Fibroblast of peridontal ligament (primary cell): ENCODE measurements at regions not wholly inside any gene's neighbourhood (a gene's known extent, or its start where the extent isn't known, plus 50 kb on each side); places are given as distances from the start of the nearest gene placed in this dataset.
A peak's percentile ranks its signal among the peaks of the same experiment; 100 is the strongest.

Experiments used
- DNase-seq: peaks from one replicate; pipeline ENCODE4 v3.0.0-alpha.2; 2010; ENCODE audit errors: extremely low read depth

DNA sequence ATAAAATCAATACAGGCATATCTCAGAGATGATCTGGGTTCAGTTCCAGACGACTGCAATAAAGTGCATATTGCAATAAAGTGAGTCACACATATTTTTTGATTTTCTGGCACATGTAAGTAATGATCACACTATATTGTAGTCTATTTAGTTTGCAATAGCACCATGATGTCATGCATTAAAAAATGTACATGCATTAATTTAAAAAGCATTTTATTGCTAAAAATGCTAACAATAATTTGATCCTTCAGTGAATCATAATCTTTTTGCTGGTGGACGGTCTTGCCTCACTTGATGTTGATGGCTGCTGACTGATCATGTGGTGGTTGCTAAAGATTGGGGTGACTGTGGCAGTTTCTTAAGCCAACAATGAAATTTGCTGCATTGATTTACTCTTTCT, 511.1 kb downstream of the OTOL1 start:
- peak; percentile 1 for DNase-seq

DNA sequence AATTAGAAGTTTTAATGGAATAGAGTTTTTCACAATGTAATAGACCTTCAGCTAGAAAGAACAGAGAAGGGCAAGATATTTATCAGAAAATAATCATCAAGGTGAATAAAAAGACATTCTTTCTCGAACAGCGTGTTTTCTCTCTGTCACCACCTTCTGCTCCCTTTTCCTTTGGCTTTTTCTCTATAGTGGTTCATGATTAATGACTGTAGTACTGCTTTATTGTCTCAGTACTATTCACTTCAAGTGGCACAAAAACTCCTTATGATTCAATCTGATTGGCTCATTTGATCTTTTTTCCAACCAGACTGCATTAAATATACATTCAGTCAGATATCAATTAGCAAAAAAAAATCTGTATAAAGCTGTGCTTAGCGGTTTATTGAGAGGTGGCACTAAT, 516.0 kb downstream of the OTOL1 start:
- DNase-seq, result no peak

DNA sequence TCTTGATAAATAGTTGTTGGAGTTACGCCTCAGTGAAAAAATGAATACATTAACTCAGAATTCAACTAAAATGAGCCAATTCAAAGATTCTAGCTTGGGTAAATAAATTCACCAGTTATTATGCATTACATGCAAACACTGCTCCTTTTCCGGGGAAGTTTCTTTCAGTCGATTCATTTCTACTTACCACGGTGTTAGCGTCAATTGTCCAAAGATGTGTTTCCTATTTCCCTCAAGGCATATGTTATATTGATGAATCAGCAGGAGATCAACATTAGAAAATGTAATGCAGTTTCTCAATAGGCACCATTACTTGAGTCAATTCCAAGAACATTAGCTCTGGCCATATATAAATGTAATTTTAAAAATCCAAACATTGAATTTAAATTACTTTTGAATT, 517.7 kb downstream of the OTOL1 start:
- no peak for DNase-seq

DNA sequence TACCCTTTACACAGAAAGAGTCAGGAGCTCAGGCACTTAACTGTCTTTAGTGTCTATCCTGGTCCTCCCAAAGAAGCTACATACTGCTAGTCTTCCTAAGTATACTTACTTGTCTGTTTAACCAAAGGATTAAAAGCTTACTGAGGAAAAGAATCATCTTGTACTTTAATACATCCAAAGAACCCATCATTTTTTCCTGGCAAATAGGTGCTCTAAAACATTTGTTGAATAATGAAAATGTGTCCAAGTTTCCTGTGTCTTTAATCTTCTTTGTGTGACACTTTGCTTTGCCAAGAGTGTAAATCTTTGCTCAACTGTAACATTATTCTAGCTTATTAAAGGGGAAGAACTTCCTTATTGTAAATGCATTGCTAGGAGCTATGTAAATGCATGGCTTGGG, 519.2 kb downstream of the OTOL1 start:
- no peak for DNase-seq

DNA sequence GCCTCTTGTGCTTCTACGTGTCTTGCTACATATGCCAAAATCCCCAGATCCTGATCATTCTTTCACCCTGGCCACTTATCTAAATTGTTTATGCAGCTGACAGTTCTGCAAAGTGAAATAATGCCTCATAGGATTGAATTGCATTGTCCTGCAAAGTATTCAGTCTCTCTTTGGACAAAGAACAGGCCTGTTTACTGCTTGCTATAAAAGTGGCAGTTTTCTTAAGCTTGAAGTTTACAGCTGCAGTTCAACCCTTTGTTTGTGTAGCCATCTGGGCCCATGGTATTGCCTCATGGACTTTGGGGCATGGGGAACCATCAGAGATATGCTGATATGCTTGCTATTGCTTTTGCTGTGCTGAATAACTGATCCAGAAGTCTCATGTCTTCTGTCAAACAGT, 523.2 kb downstream of the OTOL1 start:
- peak; percentile 2 for DNase-seq

DNA sequence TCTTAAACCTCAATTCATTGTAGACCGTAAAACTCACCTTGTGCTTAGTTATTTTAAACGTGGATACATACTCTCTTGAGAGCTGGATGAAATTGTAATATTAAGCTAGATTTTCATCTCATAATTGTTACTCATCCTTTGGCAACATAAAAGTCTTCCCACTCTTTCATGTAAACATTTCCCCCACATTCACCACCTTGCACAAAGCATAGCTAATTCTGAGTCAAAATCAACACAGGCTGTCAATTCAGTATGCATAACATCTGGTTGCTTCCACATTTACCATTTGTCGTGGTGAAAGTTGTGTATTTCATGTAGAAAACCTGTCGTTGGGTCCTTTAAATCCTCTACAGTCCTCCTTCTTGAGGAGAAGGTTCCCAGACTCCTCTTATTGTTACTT, 524.6 kb downstream of the OTOL1 start:
- DNase-seq, result no peak

DNA sequence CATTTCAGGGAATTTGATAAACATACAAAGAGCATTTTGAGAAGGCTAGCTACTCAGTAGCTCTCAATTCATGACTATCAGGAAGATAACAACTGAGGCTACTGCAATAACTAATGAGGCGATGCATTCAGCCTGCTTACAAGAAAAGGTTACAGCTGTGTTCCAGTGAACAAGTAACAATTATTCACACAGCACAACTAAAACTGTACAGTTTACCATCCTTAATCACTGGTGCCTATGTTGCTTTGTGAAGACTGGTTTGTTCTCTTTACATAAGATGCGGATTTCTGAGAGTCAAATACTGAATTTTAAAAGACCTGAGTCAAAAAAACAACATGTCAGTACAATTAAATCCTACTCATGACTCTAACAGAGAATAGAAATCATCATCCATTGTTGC, 526.3 kb downstream of the OTOL1 start:
- no peak for DNase-seq

DNA sequence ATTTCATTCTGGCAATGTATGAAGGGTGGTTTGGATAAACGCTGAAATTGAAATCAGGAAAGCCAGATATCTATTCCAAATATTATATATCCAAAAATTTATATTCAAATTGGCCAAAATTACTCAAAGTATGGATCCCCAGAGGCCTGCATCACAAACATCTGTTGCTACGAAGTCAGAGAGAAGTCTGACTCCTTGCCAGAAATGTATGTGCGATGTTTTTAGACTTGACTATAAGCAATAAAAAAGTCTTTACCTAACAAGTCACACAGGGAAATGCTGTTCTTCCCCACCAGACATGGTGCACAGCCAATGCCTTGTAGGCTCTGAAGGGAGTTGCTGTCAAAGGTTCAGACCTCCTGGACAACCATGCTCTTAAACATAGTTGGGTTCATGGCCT, 533.1 kb downstream of the OTOL1 start:
- DNase-seq, result no peak

DNA sequence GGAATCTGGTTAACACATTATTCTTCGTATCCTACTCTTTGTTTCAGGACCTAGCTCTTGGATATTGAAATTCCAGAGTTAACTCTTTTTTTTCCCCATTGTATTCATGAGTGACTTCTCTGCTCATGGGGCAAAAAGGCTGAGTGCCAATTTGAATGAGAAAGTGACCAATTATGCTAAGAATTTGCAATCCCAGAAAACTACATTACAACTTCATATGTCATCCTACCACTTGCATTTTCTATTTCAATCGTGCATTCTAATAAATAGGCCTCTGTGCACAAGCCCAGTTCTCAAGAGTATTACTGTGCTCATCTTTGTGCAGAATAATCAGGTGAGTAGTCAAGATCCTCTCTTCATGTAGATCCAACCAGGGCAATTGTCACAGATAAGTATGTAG, 537.8 kb downstream of the OTOL1 start:
- DNase-seq, result peak; percentile 48

DNA sequence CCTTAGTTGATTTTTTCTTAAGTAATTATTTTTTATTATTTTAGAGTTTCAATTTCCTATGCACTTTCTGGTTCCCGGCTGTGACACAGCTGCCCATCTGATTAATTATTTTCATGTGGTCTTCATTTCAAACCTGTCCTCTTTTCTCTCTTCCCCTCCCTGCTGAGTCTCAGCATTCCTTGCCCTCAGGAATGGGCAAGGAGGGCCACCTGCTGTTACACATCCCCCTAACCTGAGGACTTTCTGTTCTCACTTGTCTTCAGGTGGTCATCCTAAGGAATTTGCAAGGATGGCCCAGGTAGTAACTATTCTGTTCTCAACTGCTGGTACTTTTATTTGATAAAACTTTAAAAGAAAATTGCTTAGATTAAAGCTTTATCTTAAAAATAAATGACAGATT, 545.0 kb downstream of the OTOL1 start:
- no peak for DNase-seq

DNA sequence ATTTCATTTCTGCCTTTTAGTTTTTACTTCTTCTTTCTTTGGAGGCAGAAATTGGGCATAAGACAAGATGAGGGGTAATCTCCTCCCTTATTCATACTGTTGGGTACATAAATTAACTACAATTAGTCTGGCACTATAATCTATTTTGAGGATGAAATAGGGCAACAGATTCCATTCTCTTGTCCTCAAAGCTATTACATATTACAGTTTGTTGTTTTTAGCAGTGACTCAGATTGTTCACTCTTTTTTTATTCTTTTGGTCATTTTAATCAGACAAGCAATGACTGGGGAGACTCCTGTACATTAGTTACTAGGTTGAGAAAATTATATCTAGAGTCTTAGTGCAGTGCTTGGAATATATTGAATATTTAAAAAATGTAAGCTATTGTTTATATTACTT, 556.0 kb downstream of the OTOL1 start:
- no peak for DNase-seq

DNA sequence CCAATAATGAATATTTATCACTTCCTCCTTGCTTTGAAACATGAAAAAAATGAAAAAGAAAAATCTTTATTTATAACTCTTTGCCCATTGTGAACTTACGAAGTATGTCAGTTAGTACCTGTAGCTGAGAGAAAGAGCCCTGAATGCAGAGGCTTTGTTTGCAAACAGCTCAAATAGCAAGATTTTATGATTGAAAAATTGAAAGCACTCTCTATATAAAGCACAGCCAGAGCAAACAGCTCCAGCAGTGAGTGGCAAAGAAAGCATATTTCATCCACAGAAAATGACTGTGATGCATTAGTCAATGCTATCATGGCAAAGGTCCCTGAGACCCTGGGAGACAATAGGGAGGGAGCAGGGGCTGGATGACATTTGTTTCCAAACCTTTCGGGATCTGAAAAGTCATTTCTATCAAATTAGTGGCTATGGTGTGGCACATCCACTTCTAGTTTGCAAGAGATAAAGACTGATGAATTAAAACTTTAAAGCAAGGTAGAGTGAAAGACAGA, 576.1 kb downstream of the OTOL1 start:
- DNase-seq, result no peak

DNA sequence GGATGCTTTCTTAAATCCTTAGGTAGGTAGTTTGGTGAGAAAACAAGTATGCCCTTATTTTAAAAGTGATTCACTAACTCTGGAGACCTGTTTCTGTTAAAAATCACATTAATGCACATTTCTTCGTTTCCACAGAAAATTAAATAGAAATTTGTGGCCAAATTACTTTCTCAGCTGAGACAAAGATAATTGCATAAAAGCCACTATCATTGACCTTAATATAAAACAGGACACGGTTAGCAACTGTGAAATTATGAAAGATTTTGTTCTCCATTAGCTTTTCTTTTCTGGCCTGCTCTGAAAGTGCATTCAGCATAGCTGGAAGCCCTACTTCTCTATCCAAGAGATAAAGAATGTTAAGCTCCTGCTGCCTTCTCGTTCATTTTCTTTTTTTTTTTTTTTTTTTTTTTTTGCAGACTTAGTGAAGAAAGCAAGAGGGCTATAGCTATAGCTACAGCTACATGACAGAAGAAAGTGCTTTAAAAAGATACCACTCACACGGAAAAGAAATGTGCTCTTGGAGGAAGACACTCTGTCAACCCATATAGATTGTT, 576.9 kb downstream of the OTOL1 start:
- no peak for DNase-seq

DNA sequence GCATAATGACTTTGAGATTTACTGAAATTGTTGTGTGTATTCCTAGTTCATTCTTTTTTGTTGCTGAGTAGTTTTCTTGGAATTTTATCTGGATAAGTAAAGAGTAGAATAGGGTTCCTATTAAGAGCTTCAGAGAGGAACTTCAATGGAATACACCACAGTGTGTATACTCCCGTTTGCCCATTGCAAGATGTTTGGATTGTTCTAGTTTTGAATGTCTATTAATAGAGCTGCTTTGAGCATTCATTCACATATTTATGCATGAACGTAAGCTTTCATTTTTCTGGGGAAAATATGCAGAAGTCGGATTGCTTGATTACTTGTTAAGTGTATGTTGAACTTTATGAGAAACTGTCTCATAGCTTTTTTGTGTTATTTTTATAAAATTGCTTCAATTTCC, 580.5 kb downstream of the OTOL1 start:
- DNase-seq, result peak; percentile 2

DNA sequence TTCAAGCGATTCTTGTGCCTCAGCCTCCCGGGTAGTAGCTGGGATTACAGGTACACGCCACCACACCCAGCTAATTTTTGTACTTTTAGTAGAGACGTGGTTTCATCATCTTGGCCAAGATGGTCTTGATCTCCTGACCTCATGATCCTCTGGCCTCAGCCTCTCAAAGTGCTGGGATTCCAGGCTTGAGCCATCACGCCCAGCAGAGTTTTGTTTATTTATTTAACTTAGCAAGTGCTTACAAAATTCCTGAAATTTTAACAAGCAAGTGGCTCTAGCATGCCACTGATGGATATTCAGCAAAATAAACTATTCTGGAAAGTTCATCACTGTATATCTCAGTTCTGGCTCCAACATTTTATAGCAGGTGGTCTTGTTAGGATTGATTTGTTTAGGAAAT, 585.9 kb downstream of the OTOL1 start:
- no peak for DNase-seq

DNA sequence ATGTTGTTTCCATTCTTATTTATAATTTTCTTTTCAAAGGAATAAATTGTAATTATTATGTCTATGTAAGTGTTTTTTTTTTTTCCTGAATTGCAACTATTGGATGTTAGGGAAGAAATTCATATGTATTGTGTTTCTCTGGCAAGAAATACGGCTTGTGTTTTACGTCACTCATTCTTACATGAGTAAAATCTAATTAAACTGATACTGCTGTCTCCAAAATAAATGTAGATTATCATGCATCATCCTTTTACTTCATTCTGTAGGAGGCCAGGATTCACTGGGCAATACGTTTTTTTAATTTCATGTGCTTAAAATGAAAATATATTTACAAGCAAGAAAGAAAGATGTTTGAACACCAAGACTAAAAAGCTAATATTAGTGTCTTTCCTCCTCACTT, 590.8 kb downstream of the OTOL1 start:
- no peak for DNase-seq

DNA sequence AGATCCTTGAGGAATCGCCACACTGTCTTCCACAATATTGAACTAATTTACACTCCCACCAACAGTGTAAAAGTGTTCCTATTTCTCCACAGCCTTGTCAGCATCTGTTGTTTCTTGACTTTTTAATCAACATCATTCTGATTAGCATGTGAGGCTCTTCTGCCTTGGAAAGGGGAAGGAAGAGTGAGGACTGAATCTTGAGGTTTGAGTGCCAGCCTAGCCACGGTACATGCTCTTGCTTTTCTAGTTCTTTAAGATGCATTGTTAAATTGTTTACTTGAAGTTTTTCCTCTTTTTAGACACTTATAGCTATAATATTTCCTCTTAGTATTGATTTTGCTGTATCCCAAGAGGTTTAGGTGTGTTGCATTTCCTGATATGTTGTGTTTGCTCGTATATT, 596.1 kb downstream of the OTOL1 start:
- no peak for DNase-seq

DNA sequence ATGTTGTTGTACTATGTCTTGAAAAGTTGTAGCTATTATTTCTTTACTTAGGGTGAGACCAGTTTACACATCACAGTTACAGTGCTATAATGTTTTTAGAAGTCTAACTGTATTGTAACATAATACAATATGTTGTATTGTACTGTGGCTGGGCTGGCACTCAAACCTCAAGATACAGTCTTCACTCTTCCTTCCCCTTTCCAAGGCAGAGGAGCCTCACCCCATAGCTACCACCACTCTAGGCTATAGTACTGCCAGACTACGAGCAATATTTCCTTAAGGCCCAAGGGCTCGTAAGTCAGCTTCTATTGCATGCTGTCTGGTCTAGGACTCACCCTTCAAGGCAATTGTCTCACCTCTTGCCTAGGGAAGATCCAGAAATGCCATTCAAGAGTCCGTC, 597.7 kb downstream of the OTOL1 start:
- DNase-seq, result no peak

DNA sequence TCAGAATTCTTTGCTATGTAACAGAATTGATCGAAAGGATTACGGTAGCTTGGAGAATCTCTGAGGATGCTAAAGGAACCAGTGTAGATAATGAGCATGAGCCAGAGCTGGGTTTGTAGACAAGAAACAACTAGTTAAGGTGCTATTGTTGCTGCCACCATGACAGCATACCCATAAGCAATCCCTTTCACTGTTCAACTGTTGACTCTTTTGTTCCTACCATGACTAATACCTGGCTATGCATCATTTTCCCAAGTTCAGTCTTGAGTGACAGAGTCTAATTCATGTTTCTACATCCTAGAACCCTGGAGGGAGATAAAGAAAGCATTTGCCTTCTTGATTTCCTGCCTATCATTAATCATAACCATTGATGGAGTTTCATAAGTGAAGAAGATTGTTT, 600.3 kb downstream of the OTOL1 start:
- no peak for DNase-seq

DNA sequence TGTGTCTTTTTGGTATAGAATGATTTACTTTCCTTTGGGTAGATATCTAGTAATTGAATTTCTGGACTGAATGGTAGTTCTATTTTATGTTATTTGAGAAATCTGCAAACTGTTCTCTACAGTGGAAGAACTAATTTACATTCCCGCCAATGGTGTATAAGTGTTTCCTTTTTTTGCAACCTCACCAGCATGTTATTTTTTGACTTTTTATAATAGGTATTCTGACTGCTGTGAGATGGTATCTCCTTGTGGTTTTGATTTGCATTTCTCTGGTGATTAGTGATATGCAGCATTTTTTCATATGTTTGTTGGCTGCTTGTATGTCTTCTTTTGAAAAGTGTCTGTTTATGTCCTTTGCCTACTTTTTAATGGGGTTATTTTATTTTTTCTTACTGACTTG, 607.2 kb downstream of the OTOL1 start:
- DNase-seq, result no peak

DNA sequence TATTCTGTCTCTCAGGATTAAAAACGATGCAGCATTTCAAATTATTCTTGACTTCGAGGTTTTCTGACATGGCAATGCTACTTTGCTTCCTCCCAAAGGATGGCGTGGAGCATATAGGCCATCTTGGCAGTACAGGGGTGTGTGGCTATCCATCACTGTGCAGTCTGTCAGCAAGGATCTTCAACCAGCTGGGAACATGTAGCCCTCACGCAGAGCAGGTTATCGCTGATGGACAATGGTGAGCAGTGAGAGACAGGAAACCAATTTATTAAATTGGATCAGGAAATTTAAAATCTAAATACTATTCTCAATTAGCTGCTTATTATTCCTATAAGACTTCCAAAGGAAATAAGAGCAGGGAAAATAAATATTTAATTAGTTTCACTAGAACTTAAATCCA, 615.3 kb downstream of the OTOL1 start:
- no peak for DNase-seq

DNA sequence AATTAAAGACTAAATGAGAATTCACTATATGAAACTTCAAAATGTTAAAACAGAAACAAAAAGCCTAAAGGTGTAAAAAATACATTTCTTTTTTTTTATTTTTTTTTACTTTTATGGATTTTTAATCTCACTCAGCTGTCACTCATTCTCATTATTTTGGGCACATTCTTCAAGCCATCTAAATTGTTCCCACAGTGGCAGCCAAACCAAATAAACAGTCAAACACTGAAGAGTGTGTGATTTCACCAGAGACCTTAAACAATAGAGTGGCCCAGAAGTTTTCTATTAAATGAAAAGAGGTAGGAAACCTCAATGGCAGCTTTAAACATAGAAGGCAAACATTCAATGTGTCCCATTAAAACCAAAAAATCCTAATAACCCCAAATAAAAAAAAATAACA, 616.1 kb downstream of the OTOL1 start:
- no peak for DNase-seq

DNA sequence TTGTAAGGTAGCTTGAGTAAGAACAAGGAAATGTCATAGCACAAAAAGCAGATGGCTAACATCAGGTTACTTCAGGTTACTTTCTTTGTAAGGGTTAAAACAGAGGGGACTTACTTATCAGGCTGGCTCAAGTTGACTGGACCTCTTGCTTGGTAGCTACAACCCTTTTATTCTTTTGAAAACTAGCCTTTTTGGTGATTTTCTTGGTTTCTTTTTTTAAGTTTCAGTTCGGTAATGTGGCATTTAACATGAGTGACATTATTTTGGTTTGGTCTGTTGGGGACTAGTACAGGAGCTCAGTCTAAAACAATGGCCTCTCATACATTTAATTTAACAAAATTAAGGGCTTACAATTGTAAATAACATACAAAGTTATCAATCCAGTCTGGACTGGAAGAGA, 621.4 kb downstream of the OTOL1 start:
- no peak for DNase-seq

DNA sequence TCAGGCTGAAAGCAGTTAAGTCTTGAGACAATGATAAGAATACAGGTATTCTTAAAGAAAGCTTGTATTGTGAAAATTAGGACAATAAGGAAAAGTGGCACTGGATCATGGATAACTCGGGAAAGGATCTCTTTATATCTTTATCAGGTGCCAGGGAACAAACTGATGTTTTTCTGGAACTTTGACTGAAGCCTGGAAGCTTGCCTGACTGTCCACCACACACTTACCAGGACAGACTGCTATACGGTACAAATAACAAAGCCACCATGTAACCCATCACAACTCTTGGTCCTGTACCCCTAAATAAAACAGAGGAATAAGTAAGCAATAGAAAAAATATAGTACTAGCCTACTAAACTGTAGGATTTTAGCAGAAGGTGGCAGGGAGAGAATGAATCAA, 623.0 kb downstream of the OTOL1 start:
- DNase-seq, result no peak

DNA sequence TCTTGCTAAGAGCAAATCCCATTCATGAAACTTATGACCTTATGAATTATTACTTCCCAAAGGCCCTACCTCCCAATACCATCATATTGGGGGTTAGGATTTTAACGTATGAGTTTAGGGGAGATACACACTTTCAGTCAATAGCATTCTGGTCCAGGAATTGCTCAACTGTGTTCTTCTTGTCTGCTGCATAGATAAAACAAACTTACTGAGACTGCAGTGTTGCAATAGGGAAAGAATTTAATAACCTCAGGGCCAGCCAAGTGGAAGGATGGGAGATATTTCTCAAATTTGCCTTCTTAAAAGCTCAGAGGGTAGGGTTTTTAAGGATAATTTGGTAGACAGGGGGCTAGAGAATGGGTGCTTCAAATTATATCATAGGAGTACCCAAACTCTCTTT, 625.8 kb downstream of the OTOL1 start:
- DNase-seq, result peak; percentile 5
